B cell (primary cell): ENCODE measurements at regions not wholly inside any gene's neighbourhood (a gene's known extent, or its start where the extent isn't known, plus 50 kb on each side); places are given as distances from the start of the nearest gene placed in this dataset.

ENCODE experiments used
- ATAC-seq: fragments of 200-7000 bp; cut with Tn5 transposase; one replicate; pipeline ENCODE4 v1.10.0; 2021; ENCODE audit warnings: low read depth, mild to moderate bottlenecking, moderate number of reproducible peaks, moderate library complexity
- CTCF ChIA-PET: fragments of 350-600 bp; sonication (Branson Sonifier 250); formaldehyde crosslinking; loops from one replicate; lab custom pipeline; 2021; ENCODE audit warnings: antibody characterized with exemption, inconsistent platforms; lab: Charles Lee
- POLR2A ChIA-PET: fragments of 350-600 bp; sonication (Branson Sonifier 250); formaldehyde crosslinking; loops from one replicate; lab custom pipeline; 2021; ENCODE audit warnings: antibody characterized with exemption; lab: Charles Lee
- DNase-seq: peaks from one replicate; pipeline ENCODE4 v3.0.0; 2013
- H2AFZ ChIP-seq: 2 replicates; pipeline ENCODE4 v1.6.1; 2012; ENCODE audit warnings: mild to moderate bottlenecking, low read depth, low read length; ENCODE audit not compliant: insufficient read depth, poor library complexity, severe bottlenecking
- H3K27ac ChIP-seq, 2 donors: 1 replicate in 1 of 2; 2 replicates in 1 of 2; pipeline ENCODE4 v1.5.1; 2012 to 2013; ENCODE audit warnings: low read length in 2 of 2, mild to moderate bottlenecking in 2 of 2, moderate library complexity in 1 of 2
- H3K27me3 ChIP-seq, 4 experiments: fragments of 200-600 bp in 1 of 4; sonication (generic) in 1 of 4; replicated peaks in 1 of 4; 1 replicate in 2 of 4; 2 replicates in 2 of 4; pipeline versions ENCODE4 v1.6.1 to v1.7.0; 2013 to 2016; ENCODE audit warnings: low read length in 3 of 4, mild to moderate bottlenecking in 2 of 4, mixed read lengths in 1 of 4, moderate library complexity in 1 of 4; ENCODE audit not compliant: insufficient read depth in 4 of 4, control insufficient read depth in 3 of 4; ENCODE audit errors: control extremely low read depth in 1 of 4
- H3K36me3 ChIP-seq, 2 experiments: replicated peaks in 1 of 2; 1 replicate in 1 of 2; 2 replicates in 1 of 2; pipeline versions ENCODE4 v1.6.1 to v1.7.1; 2013; ENCODE audit warnings: low read length in 1 of 2; ENCODE audit not compliant: insufficient read depth in 2 of 2, control insufficient read depth in 1 of 2; ENCODE audit errors: control extremely low read depth in 1 of 2, extremely low read depth in 1 of 2
- H3K4me1 ChIP-seq, 2 donors: fragments of 200-600 bp in 1 of 2; sonication (generic) in 1 of 2; 1 replicate in 1 of 2; 2 replicates in 1 of 2; pipeline versions ENCODE4 v1.5.1 to v1.6.1; 2013 to 2017; ENCODE audit warnings: low read length in 2 of 2; ENCODE audit not compliant: control insufficient read depth in 2 of 2, insufficient read depth in 2 of 2
- H3K4me2 ChIP-seq: replicated peaks from 2 replicates; pipeline ENCODE3; 2012; ENCODE audit warnings: mild to moderate bottlenecking, low read depth, low read length; ENCODE audit not compliant: poor library complexity, severe bottlenecking
- H3K4me3 ChIP-seq, 5 experiments: fragments of 200-600 bp in 1 of 5; sonication (generic) in 1 of 5; 1 replicate in 3 of 5; 2 replicates in 2 of 5; pipeline versions ENCODE4 v1.5.1 to v1.7.0; 2011 to 2016; ENCODE audit warnings: low read length in 4 of 5, mild to moderate bottlenecking in 4 of 5, low read depth in 2 of 5, control low read depth in 1 of 5, moderate library complexity in 1 of 5; ENCODE audit not compliant: insufficient read depth in 1 of 5; ENCODE audit errors: control extremely low read depth in 1 of 5, extremely low read depth in 1 of 5
- H3K79me2 ChIP-seq: fragments of 200-600 bp; sonication (generic); one replicate; pipeline ENCODE4 v1.6.0; 2016; ENCODE audit warnings: low read length; ENCODE audit not compliant: control insufficient read depth, insufficient read depth
- H3K9ac ChIP-seq: fragments of 200-600 bp; sonication (generic); 2 replicates; pipeline ENCODE4 v1.6.1; 2017; ENCODE audit warnings: mild to moderate bottlenecking, low read length, moderate library complexity
- H3K9me3 ChIP-seq, 3 donors: one replicate each; pipeline versions ENCODE4 v1.6.1 to v1.7.1; 2013; ENCODE audit warnings: low read length in 2 of 3; ENCODE audit not compliant: control insufficient read depth in 2 of 3, insufficient read depth in 1 of 3; ENCODE audit errors: control extremely low read depth in 1 of 3
- H4K20me1 ChIP-seq: 2 replicates; pipeline ENCODE4 v1.6.0; 2012; ENCODE audit warnings: mild to moderate bottlenecking, low read length; ENCODE audit not compliant: insufficient read depth, control insufficient read depth, poor library complexity, severe bottlenecking
- H3K27ac Mint-ChIP-seq: one replicate; pipeline ENCODE4 v1.8.0; 2021; ENCODE audit warnings: mixed read lengths
- H3K27me3 Mint-ChIP-seq: one replicate; pipeline ENCODE4 v1.8.0; 2021; ENCODE audit warnings: mixed read lengths
- H3K4me1 Mint-ChIP-seq: one replicate; pipeline ENCODE4 v1.8.0; 2021; ENCODE audit warnings: mixed read lengths
- H3K4me3 Mint-ChIP-seq: one replicate; pipeline ENCODE4 v1.8.0; 2021; ENCODE audit warnings: mixed read lengths
- H3K9me3 Mint-ChIP-seq: one replicate; pipeline ENCODE4 v1.8.0; 2022; ENCODE audit warnings: mixed read lengths; ENCODE audit not compliant: insufficient read depth
- EZH2 ChIP-seq: IDR thresholded peaks from 2 replicates; pipeline ENCODE4 v1.6.1; 2012; ENCODE audit warnings: borderline replicate concordance, low read depth, mild to moderate bottlenecking, moderate library complexity, low read length; ENCODE audit not compliant: insufficient read depth, poor library complexity, severe bottlenecking
- WGBS: methylation state at CpG from one replicate; pipeline ENCODE4 v1.1.5; 2013; ENCODE audit warnings: missing lambda C conversion rate; ENCODE audit not compliant: insufficient coverage; 5-methylcytosine and 5-hydroxymethylcytosine counted together
- intact Hi-C: fragments of 100-400 bp; cut with micrococcal nuclease; formaldehyde crosslinking; loops from one replicate; pipeline ENCODE4 v1.10.0; 2022
- TF ChIP-seq, protein P1 (sequence below): fragments of 200-600 bp; IDR thresholded peaks from one replicate; pipeline ENCODE4 v1.8.0; 2022; ENCODE audit warnings: antibody characterized with exemption, mild to moderate bottlenecking

DNA sequence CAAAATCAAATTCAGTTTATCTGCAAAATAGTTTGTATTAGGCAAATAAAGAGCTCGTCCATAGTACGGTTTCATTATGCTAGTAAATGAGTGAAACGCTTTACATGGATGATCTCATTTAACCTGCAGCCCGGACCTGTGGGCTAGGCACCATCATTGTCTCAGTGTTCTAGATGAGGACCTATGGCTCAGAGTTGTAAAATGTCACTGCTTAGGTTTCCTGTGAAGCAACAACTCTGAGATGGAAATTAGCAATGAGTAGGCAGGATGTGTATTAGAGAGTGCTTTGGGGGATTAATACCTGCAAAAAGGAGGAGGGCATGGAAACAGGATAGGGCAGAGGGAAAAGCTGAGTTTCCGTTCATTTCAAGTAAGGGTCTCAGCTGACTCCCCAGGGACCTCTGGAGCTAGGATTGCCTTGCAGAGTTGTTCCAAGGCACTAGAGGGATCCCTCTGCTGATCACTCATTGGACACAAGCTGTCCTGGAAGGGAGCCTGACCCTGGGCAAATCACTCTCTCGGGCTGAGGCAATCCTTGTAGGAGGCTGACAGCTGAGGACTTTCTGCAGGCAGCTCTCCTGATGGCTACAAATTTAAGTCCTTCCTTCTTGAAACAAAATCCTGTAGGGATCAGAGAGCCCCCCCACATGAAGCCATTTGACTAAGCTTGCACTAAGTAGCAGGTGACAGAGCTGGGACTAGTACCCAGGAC is 58.8 kb upstream of the SIX2 start:
- ChIA-PET POLR2A (no interaction called here), CTCF (no interaction called here)
- Histone ChIP-seq H3K27ac (no peak overlapping the region), H3K79me2 (no peaks in the 10 kb centered on the region), H3K4me1 (no peaks in the 10 kb centered on the region), H3K9ac (no peak overlapping the region), H3K4me2 (no peak overlapping the region), H3K4me3 (no peak overlapping the region), H3K27me3 (peaks cover 0 to 3% (median 0%) of the 10 kb centered on the region in 4 experiments), H2AFZ (no peak overlapping the region), H3K9me3 (no peaks in the 10 kb centered on the region), H3K36me3 (no peaks in the 10 kb centered on the region), H4K20me1 (no peaks in the 10 kb centered on the region)
- H3K27ac Mint-ChIP-seq: no peak overlapping the region
- intact Hi-C loops: no loop called here
- ATAC-seq (no peak), DNase-seq (no peak)
- H3K4me1 Mint-ChIP-seq: no peaks in the 10 kb centered on the region
- peaks cover 48% of the 10 kb centered on the region for H3K27me3 Mint-ChIP-seq
- H3K4me3 Mint-ChIP-seq: no peak overlapping the region
- WGBS: 97% methylated on average over 6 of the region's 6 CpGs
- H3K9me3 Mint-ChIP-seq: no peaks in the 10 kb centered on the region
- TF ChIP-seq, protein P1, sequence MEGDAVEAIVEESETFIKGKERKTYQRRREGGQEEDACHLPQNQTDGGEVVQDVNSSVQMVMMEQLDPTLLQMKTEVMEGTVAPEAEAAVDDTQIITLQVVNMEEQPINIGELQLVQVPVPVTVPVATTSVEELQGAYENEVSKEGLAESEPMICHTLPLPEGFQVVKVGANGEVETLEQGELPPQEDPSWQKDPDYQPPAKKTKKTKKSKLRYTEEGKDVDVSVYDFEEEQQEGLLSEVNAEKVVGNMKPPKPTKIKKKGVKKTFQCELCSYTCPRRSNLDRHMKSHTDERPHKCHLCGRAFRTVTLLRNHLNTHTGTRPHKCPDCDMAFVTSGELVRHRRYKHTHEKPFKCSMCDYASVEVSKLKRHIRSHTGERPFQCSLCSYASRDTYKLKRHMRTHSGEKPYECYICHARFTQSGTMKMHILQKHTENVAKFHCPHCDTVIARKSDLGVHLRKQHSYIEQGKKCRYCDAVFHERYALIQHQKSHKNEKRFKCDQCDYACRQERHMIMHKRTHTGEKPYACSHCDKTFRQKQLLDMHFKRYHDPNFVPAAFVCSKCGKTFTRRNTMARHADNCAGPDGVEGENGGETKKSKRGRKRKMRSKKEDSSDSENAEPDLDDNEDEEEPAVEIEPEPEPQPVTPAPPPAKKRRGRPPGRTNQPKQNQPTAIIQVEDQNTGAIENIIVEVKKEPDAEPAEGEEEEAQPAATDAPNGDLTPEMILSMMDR: no peak
- no peak for TF ChIP-seq EZH2
